Neuronal stem cell (in vitro differentiated cells): ENCODE measurements at regions not wholly inside any gene's neighbourhood (a gene's known extent, or its start where the extent isn't known, plus 50 kb on each side); places are given as distances from the start of the nearest gene placed in this dataset.

ENCODE experiments used
- DNase-seq: peaks from one replicate; pipeline ENCODE4 v3.0.0-alpha.2; 2013; ENCODE audit warnings: low spot score
- H2AFZ ChIP-seq: one replicate; pipeline ENCODE4 v1.6.1; 2013; ENCODE audit warnings: mild to moderate bottlenecking, low read length, inconsistent platforms
- H2AK5ac ChIP-seq: 2 replicates; pipeline ENCODE4 v1.6.1; 2013; ENCODE audit warnings: low read depth, mild to moderate bottlenecking, inconsistent platforms, low read length, moderate library complexity, mixed read lengths
- H2BK120ac ChIP-seq: 2 replicates; pipeline ENCODE4 v1.6.1; 2013; ENCODE audit warnings: low read depth, mild to moderate bottlenecking, inconsistent platforms, low read length, moderate library complexity, mixed read lengths
- H2BK12ac ChIP-seq: one replicate; pipeline ENCODE4 v1.6.1; 2013; ENCODE audit warnings: low read length, inconsistent platforms
- H2BK15ac ChIP-seq: 2 replicates; pipeline ENCODE4 v1.6.1; 2013; ENCODE audit warnings: mild to moderate bottlenecking, low read length, inconsistent platforms, mixed read lengths
- H2BK5ac ChIP-seq: one replicate; pipeline ENCODE4 v1.6.1; 2013; ENCODE audit warnings: inconsistent platforms, mild to moderate bottlenecking, low read length, moderate library complexity
- H3K14ac ChIP-seq: one replicate; pipeline ENCODE4 v1.6.1; 2013; ENCODE audit warnings: low read length, inconsistent platforms
- H3K18ac ChIP-seq: 2 replicates; pipeline ENCODE4 v1.6.1; 2013; ENCODE audit warnings: low read length, inconsistent platforms
- H3K23ac ChIP-seq: 2 replicates; pipeline ENCODE4 v1.6.1; 2013; ENCODE audit warnings: low read depth, mild to moderate bottlenecking, mixed read lengths, low read length, inconsistent platforms; ENCODE audit not compliant: poor library complexity
- H3K27ac ChIP-seq: replicated peaks from 3 replicates; pipeline ENCODE4 v1.5.1; 2013; ENCODE audit warnings: low read length, inconsistent platforms
- H3K27me3 ChIP-seq, 3 experiments: 2 replicates each; pipeline ENCODE4 v1.6.1; 2013; ENCODE audit warnings: low read length in 3 of 3, mild to moderate bottlenecking in 2 of 3, inconsistent platforms in 1 of 3, low read depth in 1 of 3, mixed read lengths in 1 of 3, moderate library complexity in 1 of 3; ENCODE audit not compliant: control insufficient read depth in 3 of 3, insufficient read depth in 3 of 3
- H3K36me3 ChIP-seq, 2 donors: replicated peaks in 1 of 2; 2 replicates each; pipeline ENCODE4 v1.6.1; 2013; ENCODE audit warnings: low read length in 2 of 2; ENCODE audit not compliant: control insufficient read depth in 2 of 2, insufficient read depth in 2 of 2
- H3K4ac ChIP-seq: 2 replicates; pipeline ENCODE4 v1.6.1; 2013; ENCODE audit warnings: inconsistent platforms, mild to moderate bottlenecking, low read length, moderate library complexity
- H3K4me1 ChIP-seq, 2 donors: 1 replicate in 1 of 2; 2 replicates in 1 of 2; pipeline ENCODE4 v1.6.1; 2013; ENCODE audit warnings: low read length in 2 of 2, low read depth in 1 of 2; ENCODE audit not compliant: control insufficient read depth in 2 of 2, insufficient read depth in 1 of 2
- H3K4me2 ChIP-seq: one replicate; pipeline ENCODE4 v1.6.1; 2013; ENCODE audit warnings: mild to moderate bottlenecking, low read length, inconsistent platforms; ENCODE audit not compliant: insufficient read depth, poor library complexity, severe bottlenecking
- H3K4me3 ChIP-seq, 2 donors: 2 replicates each; pipeline ENCODE4 v1.5.1; 2013; ENCODE audit warnings: low read length in 2 of 2, mild to moderate bottlenecking in 2 of 2, inconsistent platforms in 1 of 2, moderate library complexity in 1 of 2
- H3K79me1 ChIP-seq: one replicate; pipeline ENCODE4 v1.6.1; 2013; ENCODE audit warnings: low read depth, mild to moderate bottlenecking, inconsistent platforms, low read length, moderate library complexity
- H3K9ac ChIP-seq: one replicate; pipeline ENCODE4 v1.6.1; 2013; ENCODE audit warnings: mild to moderate bottlenecking, low read depth, low read length, inconsistent platforms; ENCODE audit not compliant: poor library complexity
- H3K9me3 ChIP-seq, 2 donors: replicated peaks in 1 of 2; 2 replicates each; pipeline versions ENCODE3 to v1.6.1; 2013; ENCODE audit warnings: low read length in 2 of 2, mild to moderate bottlenecking in 2 of 2, inconsistent platforms in 1 of 2, low read depth in 1 of 2, mixed read lengths in 1 of 2, moderate library complexity in 1 of 2; ENCODE audit not compliant: control insufficient read depth in 2 of 2, insufficient read depth in 1 of 2
- H4K8ac ChIP-seq: one replicate; pipeline ENCODE4 v1.6.1; 2013; ENCODE audit warnings: low read depth, mild to moderate bottlenecking, inconsistent platforms, low read length, moderate library complexity
- H4K91ac ChIP-seq: one replicate; pipeline ENCODE4 v1.6.1; 2013; ENCODE audit warnings: low read length, low read depth, mild to moderate bottlenecking, inconsistent platforms; ENCODE audit not compliant: poor library complexity
- WGBS, 2 donors: extraction: QIAGEN DNeasy Blood & Tissue Kit; methylation state at CpG; one replicate each; pipeline ENCODE4 v1.1.7; 2013; ENCODE audit warnings: missing lambda C conversion rate in 2 of 2, mixed read lengths in 1 of 2; ENCODE audit not compliant: insufficient read length in 2 of 2, insufficient replicate concordance in 1 of 2; ENCODE audit errors: extremely low coverage in 2 of 2; 5-methylcytosine and 5-hydroxymethylcytosine counted together

DNA sequence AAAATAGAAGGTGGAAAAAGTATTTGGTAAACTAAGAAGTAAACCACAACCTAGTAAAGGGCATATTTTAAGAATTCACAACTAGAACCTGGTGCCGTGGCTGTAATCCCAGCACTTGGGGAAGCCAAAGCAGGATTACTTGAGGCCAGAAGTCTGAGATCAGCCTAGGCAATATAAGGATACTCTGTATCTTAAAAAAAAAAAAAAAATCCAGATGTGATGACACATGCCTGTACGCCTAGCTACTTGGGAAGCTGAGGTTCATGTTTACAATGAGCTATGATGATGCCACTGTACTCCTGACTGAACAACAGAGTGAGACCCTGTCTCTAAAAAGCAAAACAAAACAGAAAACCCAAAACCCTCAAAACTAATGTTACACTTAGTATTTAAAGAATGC, 156.5 kb upstream of the XIST start:
- H3K23ac ChIP-seq = no peak overlapping the region
- H3K18ac ChIP-seq = no peak overlapping the region
- H3K4me3 ChIP-seq = no peak overlapping the region
- H4K8ac ChIP-seq = no peak overlapping the region
- no peak overlapping the region for H3K14ac ChIP-seq
- H3K4me1 ChIP-seq = no peaks in the 10 kb centered on the region
- H2BK12ac ChIP-seq = no peak overlapping the region
- H3K27me3 ChIP-seq = no peaks in the 10 kb centered on the region
- no peak overlapping the region for H3K27ac ChIP-seq
- H2AFZ ChIP-seq = no peak overlapping the region
- H2BK15ac ChIP-seq = no peak overlapping the region
- H2AK5ac ChIP-seq = no peak overlapping the region
- H4K91ac ChIP-seq = no peak overlapping the region
- H3K9ac ChIP-seq = no peak overlapping the region
- H2BK5ac ChIP-seq = no peak overlapping the region
- no peak overlapping the region for H3K4me2 ChIP-seq
- peaks cover 0 to 35% of the 10 kb centered on the region in 2 donors for H3K36me3 ChIP-seq
- WGBS, 2 donors = no CpG with 5 or more reads among the region's 2 CpGs
- no peak overlapping the region for H3K4ac ChIP-seq
- peaks cover 0 to 7% of the 10 kb centered on the region in 2 donors for H3K9me3 ChIP-seq
- H3K79me1 ChIP-seq = no peaks in the 10 kb centered on the region
- H2BK120ac ChIP-seq = no peak overlapping the region
- DNase-seq = no peak

GRCh38 chrX:73992019-73992418, 139.5 kb upstream of the XIST start:
- Histone ChIP-seq H3K18ac (no peak overlapping the region), H3K23ac (no peak overlapping the region), H4K8ac (no peak overlapping the region), H2AFZ (no peak overlapping the region), H3K36me3 (peaks cover 0 to 79% of the 10 kb centered on the region in 2 donors), H2BK5ac (no peak overlapping the region), H4K91ac (no peak overlapping the region), H3K79me1 (no peaks in the 10 kb centered on the region), H3K4me2 (no peak overlapping the region), H3K27ac (no peak overlapping the region), H3K9me3 (peaks cover 0 to 73% of the 10 kb centered on the region in 2 donors), H2BK12ac (no peak overlapping the region), H2BK120ac (no peak overlapping the region), H3K4ac (no peak overlapping the region), H2BK15ac (no peak overlapping the region), H2AK5ac (no peak overlapping the region), H3K4me1 (no peaks in the 10 kb centered on the region), H3K9ac (no peak overlapping the region), H3K14ac (no peak overlapping the region), H3K4me3 (no peak overlapping the region), H3K27me3 (no peaks in the 10 kb centered on the region)
- no CpG with 5 or more reads among the region's 6 CpGs for WGBS, 2 donors
- no peak for DNase-seq

DNA sequence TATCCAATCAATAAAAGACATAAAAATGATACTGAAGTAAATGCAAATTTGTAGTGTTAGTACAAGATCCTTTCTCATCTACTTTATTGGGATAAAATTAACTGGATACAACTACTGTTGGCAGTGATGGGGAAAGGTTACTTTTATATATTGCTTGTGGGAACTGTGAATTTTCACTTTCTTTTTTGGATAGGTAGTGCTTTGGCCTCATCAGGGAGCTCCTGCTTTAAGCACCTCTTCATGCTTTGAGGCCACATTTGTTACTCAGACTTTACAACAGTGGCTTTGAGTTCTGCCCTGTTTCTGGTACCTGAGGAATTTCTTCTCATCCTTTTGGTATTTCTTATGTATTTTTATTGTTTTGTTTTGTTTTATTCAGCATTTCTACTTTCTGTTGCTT, 134.7 kb upstream of the XIST start:
- Histone ChIP-seq H2BK5ac (no peak overlapping the region), H3K27me3 (no peaks in the 10 kb centered on the region), H3K14ac (no peak overlapping the region), H3K36me3 (peaks cover 0 to 77% of the 10 kb centered on the region in 2 donors), H3K4me2 (no peak overlapping the region), H3K18ac (no peak overlapping the region), H2AK5ac (no peak overlapping the region), H3K4ac (no peak overlapping the region), H3K4me3 (no peak overlapping the region), H3K9ac (no peak overlapping the region), H3K9me3 (peaks cover 0 to 51% of the 10 kb centered on the region in 2 donors), H2BK120ac (no peak overlapping the region), H3K27ac (no peak overlapping the region), H2BK12ac (no peak overlapping the region), H3K23ac (no peak overlapping the region), H3K4me1 (no peaks in the 10 kb centered on the region), H4K91ac (no peak overlapping the region), H4K8ac (no peak overlapping the region), H3K79me1 (no peaks in the 10 kb centered on the region), H2AFZ (no peak overlapping the region), H2BK15ac (no peak overlapping the region)
- no peak for DNase-seq

- H3K4ac ChIP-seq = no peak overlapping the region
- no peak overlapping the region for H3K23ac ChIP-seq
- H3K4me3 ChIP-seq = no peak overlapping the region
- no peak overlapping the region for H2BK12ac ChIP-seq
- peaks cover 0 to 18% of the 10 kb centered on the region in 2 donors for H3K9me3 ChIP-seq
- H2AK5ac ChIP-seq = no peak overlapping the region
- H4K8ac ChIP-seq = no peak overlapping the region
- no peak overlapping the region for H2BK15ac ChIP-seq
- H3K4me1 ChIP-seq = no peaks in the 10 kb centered on the region
- H3K79me1 ChIP-seq = no peaks in the 10 kb centered on the region
- H3K9ac ChIP-seq = no peak overlapping the region
- H4K91ac ChIP-seq = no peak overlapping the region
- peaks cover 0 to 38% of the 10 kb centered on the region in 2 donors for H3K36me3 ChIP-seq
- H3K14ac ChIP-seq = no peak overlapping the region
- H3K18ac ChIP-seq = no peak overlapping the region
- H2BK120ac ChIP-seq = no peak overlapping the region
- no peak overlapping the region for H3K27ac ChIP-seq
- H2AFZ ChIP-seq = no peak overlapping the region
- H3K4me2 ChIP-seq = no peak overlapping the region
- WGBS, 2 donors = no CpG with 5 or more reads among the region's 5 CpGs
- no peak overlapping the region for H2BK5ac ChIP-seq
- no peak for DNase-seq
- H3K27me3 ChIP-seq = no peaks in the 10 kb centered on the region
Observed at GRCh38 chrX:73979551-73980131, 127.1 kb upstream of the XIST start.
